GM21576 (cell line): ENCODE measurements at regions not wholly inside any gene's neighbourhood (a gene's known extent, or its start where the extent isn't known, plus 50 kb on each side); places are given as distances from the start of the nearest gene placed in this dataset.
"Not testable (repeated sequence)": the region's sequence is repeated elsewhere in the genome, so short reads cannot be mapped to it uniquely, and the experiment has no call there.

ENCODE experiments used
- ATAC-seq: cut with Tn5 transposase; IDR thresholded peaks from one replicate; pipeline ENCODE4 v1.9.1; 2021; ENCODE audit warnings: mild to moderate bottlenecking, moderate library complexity; ENCODE audit not compliant: unreplicated experiment

DNA sequence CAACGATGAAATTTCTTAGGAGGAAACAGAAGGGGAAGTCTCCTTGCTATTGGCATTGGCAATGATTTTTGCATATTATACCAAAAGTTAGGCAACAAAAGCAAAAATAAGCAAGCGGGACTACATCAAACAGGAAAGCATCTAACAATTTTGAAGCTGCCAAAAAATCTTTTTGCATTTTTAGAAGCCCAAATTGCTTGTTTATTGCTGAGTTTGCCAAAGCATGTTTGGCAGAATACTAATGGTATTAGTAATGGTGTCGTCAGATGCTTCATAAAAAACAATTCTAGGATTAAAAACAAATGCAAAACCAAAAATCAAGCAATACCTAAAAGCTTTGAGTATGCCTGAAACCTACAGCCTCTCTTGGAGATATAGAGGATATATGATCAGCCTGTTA, 80.0 kb downstream of the GALR1 start:
- ATAC-seq, result no peak

- no peak for ATAC-seq
These were observed 85.2 kb downstream of the GALR1 start for GRCh38 chr18:77334876-77335275.

GRCh38 chr18:77337604-77338003, 88.0 kb downstream of the GALR1 start:
- ATAC-seq, result no peak

- no peak for ATAC-seq
These were observed 89.4 kb downstream of the GALR1 start for GRCh38 chr18:77339093-77339492.

DNA sequence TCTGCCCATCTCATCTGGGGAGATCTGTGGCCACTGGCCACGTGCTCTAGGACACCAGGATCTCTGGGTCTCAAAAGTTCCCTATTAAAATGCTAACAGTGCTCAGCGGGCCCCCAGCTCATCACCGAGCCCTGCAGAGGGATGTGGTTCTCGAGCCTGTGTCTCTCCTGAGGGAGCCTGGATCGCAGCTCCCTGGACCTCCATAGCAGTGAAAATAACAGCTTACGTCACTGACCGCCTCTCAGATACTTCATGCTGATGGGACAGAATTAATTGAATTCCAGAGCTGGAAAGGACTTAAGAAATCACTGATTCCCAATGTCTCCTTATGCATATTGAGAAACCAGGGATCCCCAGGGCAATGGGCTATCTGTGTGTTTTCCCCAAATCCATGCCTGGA, 90.0 kb downstream of the GALR1 start:
- ATAC-seq, result no peak

GRCh38 chr18:77340815-77341214, 91.2 kb downstream of the GALR1 start:
- ATAC-seq, result no peak

DNA sequence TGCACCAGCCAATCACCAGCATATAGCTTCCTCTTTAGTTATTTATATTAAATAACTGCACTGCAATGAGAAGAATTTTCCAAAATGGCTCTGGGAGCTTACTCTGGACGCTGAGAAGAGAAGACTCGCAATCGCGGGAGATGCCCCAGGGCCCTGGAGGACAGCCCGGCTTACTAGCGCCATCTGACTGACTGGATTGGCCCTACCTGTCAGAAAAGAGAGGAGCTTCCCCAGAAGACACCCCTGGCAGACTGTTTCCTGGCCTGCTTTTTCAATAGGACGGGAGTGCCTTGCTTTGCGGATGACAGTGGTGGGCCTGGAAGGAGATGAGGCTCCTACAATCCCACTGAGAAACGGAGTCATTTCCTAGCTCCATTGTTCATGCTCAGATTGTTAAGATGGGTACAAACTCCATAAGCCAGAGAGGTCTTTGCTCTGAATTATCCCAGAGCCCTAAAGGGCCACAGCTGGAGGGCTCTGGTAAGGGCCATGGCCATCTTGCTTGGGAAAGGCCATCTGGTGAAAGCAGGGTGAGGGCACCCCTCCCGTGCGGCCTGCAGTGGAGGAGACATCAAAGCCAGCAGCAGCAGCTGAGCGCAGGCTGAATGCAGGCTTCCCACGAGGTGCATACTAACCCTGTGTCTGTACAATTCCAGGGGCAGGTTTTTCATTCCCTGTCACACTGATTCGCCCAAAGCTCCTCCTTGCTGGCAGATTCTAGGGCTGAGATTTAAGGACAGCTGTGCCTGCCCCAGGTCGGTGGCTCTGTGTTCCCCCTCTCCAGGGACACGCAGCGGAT, 92.1 kb downstream of the GALR1 start:
- ATAC-seq, result no peak

- ATAC-seq, result no peak
These were observed 93.1 kb downstream of the GALR1 start for GRCh38 chr18:77342736-77343135.

DNA sequence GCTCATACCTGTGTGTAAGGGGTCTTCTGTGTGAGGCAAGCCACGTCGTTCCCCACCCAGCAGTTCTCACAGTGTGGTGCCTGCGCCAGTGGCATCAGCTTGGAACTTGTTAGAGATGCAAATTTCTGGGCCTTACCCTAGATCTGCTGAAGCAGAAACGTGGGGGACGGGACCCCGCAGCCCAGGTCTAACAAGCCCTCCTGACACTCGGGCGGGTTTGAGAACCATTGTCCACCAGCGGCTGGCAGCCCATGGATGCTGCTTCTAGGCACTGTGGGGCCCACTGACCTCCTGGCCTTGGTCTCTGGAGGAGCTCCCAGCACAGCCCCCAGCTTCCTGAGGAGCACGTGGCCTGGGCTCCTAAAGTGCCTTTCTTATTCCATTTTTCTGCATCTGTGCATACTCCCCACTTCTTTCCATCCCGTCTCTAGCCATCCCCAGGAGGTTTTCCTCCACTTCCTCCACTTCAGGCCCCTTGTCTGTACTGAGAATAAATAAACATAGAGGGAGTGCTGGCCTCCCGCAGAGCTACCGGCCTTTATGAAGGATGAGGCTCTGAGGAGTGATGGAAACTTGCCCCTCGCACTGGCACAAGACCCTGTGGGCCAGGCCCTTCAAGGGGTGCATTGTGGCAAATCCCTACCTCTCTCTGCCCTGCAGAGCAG, 94.3 kb downstream of the GALR1 start:
- ATAC-seq, result no peak

DNA sequence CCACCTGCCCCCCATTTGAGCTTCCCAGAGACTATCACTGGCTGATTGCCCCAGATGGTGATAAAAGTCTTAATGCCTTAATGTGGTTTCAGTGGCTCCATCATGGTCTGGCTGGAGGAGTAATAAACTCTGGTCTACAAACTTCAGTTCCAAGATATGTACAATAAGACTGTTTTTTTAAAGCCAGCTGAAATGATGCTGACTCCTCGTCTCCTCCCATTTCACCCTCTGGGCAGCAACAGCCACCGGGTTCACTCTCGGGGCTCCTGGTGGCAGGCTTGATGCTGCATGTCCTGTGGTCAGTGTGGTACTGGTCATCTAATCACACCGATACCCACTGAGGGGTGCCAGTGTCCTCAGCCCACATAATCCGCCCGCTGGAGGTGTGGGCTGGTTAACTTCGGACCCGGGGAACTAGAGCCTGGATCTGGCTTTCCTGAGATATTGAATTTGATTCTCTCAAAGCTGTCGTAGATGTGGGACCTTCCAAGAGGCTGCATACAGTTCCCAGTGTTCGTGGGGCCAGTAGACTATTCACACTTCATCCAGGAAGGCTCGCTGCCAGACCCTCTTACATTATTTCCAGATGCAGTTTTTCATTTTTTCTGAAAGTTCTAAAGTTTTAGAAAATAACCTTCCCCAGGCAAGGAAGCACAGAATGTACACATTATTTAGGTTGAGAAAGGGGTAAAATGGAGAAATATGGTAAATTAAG, 95.3 kb downstream of the GALR1 start:
- ATAC-seq, result no peak

GRCh38 chr18:77346208-77346810, 96.7 kb downstream of the GALR1 start:
- ATAC-seq, result no peak

DNA sequence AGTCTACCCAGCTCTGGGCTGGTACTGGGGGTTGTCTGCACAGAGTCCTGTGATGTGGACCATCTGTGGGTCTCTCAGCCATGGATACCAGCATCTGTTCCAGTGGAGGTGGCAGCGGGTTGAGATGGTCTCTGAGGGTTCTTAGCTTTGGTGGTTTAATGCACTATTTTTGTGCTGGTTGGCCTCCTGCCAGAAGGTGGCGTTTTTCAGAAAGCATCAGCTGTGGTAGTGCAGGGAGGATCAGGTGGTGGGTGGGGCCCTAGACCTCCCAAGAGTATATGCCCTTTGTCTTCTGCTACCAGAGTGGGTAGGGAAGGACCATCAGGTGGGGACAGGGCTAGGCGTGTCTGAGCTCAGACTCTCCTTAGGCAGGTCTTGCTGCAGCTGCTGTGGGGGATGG, 103.7 kb downstream of the GALR1 start:
- not testable (repeated sequence) for ATAC-seq

DNA sequence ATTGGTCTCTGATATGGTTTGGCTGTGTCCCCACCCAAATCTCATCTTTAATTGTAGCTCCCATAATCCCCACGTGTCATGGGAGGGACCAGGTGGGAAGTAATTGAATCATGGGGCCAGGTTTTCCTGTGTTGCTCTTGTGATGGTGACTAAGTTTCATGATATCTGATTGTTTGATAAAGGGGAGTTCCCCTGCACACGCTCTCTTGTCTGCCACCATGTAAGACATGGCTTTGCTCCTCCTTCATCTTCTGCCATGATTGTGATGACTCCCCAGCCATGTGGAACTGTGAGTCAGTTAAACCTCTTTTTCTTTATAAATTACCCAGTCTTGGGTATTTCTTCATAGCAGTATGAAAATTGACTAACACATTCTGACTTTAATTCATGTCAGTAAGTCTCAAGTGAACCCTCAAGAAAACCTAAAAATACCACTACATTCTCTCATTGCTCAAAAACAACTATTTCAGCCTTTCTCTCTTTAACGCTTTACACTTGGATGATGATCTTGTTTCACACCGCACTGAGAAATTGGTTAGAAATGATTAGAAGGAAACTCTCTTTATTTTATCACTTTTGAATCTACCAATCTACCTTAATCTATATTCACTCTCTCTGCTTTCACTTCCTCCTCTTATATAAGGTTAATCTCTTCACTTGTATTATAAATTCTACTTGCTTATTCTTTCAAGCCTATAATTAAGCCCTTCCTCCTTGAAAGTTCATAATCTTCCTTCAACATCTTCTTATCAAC, 110.1 kb downstream of the GALR1 start:
- no peak for ATAC-seq

- ATAC-seq, result no peak
These were observed 110.9 kb downstream of the GALR1 start for GRCh38 chr18:77360315-77361190.

DNA sequence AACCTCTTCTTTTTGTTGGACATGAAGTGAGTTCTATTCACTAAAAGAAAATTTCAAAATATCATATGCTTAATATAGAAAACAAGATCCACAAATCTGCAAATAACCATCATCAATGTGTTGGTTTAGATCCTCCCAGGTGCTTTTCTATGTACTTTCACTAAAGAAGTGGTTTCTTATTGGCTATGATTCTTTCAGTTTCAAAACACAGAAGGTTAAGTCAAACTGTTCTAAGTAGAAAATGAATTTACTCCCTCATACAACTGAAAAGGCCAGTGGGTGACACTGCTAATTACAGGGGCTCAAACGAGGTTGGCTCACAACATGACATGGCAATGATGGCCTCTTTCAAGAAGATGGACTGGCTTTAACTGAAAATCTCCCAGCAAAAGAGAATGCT, 111.7 kb downstream of the GALR1 start:
- ATAC-seq, result no peak

GRCh38 chr18:77365667-77366066, 116.0 kb downstream of the GALR1 start:
- no peak for ATAC-seq

- ATAC-seq, result no peak
These were observed 116.5 kb downstream of the GALR1 start for GRCh38 chr18:77366067-77366719.

DNA sequence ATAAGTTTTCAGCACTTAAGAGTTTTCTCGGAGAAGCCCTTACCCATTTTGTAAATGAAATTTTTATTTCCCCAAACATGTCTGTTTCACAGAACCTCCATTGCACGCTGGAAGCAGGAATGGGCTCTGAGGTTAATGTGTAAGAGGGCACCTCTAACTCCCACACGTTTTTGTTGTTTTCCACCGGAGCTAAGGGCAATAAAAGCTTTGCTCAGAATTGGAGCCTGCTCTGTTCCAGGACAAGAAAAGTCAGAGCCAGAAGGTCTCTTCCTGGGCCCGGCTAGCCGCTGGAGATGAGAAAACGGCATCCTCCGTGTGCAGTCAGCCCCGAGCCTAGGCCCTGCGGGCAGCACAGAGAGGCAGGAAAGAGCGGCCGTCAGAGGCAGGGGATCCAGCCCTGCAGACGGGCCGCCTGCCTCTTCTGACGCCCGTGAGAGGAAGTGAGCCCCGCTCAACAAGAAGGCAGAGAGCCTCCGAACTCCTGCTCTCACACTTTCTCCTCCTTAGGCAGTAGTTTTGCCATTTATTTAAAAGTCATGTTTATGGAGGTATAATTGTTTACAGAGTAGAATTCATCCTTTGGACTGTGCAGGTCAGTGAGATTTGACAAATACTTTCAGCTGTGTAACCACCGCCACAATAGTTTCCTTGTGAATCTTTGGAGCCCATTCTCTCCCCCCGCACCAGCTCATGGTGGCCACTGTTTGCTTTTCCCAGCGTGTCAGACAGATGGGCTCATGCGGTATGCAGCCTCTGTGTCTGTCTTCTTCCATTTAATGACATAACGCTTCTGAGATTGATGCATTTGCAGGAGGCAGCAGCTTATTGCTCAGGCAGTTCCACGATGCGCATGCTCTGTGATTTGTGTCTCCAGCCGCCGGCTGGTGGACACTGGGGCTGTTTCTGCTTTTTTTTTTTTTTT, 117.3 kb downstream of the GALR1 start:
- ATAC-seq, result no peak
